Colon (tissue), 2 donors: ENCODE measurements at regions not wholly inside any gene's neighbourhood (a gene's known extent, or its start where the extent isn't known, plus 50 kb on each side); places are given as distances from the start of the nearest gene placed in this dataset.

ENCODE experiments used
- FAIRE-seq: peaks from 2 replicates; lab custom pipeline; 2012; peaks lifted over from hg19 to GRCh38; lab: Jason Lieb, UNC
- donor health status: control.
- donor health status: control.

DNA sequence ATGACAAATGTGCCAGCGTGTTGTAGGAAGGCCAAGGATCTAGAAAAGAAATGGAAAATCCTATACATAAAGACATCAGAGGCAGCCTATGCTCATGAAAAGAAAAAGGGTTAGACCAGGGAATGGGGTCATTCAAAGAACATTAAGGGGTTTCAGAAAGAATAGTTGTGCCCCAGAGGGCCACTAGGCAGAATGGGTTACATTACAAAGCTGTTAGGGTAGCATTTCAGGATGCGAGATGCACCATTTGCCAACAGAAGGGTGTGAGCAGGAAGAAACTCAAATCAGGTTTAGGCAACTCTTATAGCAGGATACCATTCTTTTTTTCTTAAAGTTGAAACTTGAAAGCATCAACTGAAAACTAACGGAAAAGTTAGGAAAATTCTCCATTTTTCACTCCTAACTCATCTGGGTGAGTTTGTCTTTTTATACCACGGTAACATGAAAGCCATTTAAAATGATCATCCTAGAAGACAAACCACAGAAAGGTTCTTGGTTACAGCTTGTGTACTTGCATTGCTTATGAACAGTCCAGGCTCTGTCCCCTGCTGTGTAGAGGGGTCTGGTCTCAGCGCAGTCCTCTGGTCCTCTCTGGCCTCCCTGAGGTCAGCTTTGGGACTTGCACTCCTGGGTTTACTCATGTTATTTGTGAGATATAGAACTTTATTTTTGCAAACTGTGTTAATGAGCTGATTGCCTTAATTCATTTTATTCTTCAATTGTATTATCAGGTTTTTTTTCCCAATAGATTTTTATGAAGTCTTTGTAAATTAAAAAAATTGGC, 209.1 kb downstream of the DACT1 start:
- peak; percentile 38 for FAIRE-seq

DNA sequence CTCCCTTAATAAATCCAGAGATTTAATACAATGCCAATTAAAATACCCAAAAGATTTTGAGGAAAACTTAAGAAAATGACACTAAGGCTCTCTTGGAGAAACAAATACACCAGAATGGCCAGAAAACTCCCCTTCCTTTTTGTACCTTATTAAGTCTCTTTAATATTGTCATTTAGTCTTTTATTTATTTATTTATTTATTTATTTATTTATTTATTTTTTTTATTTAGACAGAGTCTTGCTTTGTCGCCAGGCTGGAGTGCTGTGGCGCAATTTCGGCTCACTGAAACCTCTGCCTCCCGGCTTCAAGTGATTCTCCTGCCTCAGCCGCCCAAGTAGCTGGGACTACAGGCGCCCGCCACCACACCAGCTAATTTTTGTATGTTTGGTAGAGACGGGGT, 210.6 kb downstream of the DACT1 start:
- FAIRE-seq = no peak

DNA sequence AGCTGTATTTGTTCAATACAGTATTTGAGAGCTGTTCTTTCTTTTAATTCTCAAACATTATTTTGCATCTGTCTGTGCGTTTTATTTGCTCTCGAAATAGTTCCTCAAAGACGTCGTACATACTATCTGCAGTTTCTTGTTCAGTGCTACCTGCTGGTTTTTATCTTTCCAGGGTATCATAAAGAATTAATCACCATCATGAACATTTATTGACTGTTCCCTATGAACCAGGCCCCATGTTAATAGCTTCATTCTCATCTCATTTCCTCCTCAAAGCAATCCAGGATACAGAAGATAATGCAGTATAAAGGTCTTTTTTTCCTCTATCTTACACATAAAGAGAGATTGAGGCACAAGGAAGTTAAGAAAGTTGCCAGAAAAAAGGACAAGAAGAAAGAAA, 211.8 kb downstream of the DACT1 start:
- no peak for FAIRE-seq

DNA sequence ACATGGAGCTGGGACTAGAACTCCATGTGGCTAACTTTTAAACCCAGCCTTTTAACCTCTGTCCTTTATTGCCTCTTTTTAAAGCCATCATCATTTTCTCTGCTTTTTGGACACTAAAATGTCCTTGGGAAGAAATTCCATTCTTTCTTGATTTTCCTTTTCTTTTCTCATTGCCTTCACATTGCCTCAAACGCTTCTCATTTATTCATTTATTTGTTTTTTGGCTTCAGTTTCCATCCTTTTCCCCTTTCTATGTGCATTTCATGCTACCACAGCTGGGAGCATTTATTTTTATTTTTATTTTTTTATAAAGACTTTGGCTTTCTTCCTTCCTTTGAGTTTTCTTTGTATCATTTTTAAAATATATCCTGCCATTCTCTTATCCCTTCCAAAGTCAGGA, 212.2 kb downstream of the DACT1 start:
- no peak for FAIRE-seq

DNA sequence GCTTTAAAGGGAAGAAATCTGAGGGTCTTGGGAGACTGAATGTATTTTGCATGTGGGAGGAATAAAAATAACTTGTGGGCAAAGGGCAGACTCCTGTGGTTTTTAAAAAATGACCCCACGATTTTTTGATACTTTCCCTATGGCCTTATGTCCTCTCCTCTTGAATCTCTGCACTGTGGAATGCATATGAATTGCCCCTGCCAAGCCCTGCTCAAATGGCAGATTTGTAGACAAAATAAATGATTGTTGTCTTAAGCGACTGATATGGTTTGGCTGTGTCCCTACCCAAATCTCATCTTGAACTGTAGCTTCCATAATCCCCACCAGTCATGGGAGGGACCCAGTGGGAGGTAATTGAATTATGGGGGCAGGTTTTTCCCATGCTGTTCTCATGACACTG, 223.8 kb downstream of the DACT1 start:
- FAIRE-seq = no peak

DNA sequence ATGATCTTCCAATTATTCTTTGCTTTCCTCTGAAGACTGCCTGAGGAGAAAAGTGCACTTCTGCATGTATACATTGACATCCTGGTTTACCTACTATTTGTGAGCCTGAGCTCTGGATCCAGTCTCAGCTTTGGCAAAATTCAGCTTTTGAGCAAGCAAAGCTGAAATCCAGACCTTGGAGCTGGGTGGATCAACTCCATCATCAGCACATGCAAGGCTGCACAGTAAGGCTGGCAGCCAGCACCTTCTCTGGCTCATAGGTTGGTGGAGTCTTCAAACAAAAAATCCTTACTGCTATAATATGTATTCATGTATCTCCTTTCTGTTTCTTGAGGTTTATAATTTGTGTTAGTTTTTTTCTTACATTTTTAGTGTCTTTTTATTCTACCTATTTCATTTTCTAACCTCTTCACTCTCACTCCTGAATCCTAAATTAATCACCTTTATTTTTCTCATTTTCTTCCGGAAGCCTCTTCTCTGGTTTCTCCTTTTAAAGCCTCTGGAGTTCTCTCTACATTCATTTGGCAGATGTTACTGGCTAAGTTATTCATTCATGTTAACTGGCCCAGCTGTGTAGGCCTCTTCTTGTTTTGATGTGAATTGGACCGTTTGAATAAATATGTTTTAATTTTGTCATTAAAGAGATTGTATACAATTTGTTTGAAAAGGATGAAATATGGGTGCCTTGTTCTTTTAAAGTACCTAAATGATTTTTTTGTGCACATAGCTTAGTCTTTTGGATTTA, 224.8 kb downstream of the DACT1 start:
- no peak for FAIRE-seq

DNA sequence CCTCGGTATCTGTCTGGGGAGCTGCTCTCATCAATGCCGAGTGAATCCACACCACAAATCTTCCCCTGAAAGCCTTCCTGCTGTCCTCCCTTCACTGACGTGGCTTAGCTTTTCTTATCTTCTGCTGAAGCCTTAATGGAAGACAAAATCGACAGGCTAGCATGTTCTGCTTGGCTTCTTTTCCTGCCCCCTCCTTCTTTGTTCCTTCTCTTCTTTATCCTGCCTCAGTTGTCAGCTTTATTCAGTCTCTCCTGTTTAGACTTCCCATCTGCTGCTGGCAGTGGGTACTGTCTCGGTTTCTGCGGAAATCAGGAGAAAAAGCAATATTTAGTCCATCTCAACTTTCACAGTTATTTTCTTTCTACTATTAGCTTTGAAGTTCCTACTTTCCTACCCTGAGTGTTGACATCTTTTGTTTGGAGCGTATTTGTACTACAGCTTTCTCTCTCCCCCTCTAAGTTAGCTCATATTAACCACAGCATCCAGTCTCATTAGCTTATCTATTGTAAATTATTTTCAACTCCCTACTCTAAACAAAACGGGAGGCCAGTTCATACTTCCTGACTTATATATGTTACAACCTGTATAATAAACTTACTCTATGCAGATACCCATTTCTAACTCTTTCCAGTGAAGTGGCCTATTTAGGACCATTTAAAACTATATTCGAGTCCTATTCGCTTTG, 226.0 kb downstream of the DACT1 start:
- FAIRE-seq = no peak

DNA sequence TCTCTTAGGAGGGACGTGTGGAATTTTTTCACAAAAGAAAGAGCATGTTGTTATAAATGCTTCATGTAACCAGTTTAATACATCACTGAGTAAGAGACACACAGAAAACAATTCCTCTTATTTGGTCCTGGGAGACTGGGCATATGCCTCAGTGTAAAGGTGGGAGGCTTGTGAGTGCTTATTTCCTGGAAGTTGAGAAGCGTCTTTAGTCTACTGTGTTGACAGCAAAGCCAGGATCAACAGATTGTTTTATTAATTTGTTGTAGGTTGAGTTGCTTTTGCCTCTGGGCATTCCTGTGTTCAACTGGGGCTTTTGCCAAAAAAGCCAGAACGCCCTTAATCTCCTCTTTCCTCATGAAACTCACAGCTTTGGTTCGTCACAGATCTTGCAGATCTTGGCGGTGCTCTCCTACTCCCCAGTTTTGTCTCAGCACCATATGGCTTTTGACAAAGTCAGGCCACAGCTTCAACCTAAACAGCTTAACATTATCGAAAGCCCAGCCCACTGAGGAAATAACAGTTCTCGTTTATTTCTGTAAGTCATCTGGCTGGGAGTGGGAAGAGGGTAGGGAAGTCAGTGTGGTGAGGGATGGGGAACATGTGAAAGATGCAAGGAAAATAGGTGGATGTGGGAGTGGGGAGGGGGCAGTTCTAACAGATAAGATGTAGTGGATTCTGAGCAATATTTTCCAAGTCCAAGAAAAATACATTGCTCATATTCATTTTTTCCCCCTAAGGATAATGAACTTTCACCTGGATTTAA, 227.2 kb downstream of the DACT1 start:
- no peak for FAIRE-seq

DNA sequence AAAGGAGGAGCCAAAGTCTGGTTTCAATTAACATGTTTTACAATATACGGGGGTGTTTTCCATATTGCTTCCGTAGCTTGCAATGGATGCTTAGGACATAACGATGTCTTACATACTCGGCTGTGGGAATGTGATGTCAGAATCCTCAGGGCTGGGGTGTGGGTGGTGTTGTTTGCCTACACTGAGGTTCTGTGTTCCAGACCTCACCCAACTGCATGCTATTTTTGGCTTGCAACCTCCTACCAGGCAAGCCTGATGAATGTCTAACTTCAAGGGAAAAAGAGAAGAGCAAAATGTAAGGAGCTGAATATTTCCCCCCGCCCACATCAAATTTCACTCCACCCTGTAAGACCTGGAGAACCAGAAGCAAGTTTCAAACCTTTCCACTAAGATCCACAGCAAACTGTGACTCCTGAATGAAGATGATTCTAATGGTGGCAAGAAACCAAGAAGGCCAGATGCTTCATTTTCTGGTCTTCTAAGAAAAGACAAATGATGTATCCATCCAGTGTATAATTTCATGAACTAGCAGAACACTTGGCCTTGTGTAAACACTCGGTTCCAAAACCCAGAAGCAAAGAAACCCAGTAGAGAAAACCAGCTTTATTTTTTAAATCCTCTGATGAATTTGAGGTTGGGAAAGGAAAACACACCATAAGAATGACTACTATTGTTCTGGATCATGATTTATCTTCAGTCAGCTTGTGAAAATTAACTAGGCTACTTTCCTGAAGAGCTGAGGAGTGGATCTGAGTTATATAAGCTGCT, 227.9 kb downstream of the DACT1 start:
- no peak for FAIRE-seq

DNA sequence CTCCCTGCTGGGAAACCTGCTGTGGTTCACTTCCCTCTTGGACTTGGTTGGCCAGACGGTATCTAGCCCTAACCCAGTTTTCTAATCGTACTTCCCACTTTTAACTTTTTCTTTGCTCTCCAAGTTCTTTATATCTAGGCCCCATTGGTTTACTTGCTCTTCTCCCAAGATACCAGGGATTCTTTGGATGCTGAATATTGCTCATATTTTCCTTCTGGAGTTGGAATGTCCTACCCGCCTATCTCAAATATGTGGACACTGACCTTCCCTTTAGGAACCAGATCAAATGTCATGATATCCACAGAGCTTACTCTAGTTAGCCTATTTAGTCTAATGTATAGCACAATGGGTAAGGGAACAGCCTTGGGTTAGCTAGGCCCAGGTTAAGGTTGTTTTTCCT, 228.6 kb downstream of the DACT1 start:
- no peak for FAIRE-seq

DNA sequence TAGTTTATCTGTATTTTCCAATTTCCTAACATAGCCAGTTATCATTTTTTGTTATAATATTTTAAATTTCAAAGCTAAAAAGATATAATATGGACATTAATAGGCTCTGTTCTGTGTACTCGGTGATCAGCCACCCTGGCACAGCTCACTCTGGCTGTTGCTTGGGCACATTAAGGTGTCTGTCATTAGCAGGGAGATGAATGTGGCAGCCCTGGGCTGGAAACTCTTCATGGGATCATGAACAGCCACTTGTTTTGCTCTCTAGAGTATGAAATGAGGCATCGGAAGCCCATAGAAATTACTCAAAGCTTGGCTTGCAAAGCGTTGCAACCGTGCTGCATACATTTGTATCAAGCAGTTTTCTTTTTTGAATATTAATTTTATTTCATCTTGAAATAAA, 233.2 kb downstream of the DACT1 start:
- no peak for FAIRE-seq

DNA sequence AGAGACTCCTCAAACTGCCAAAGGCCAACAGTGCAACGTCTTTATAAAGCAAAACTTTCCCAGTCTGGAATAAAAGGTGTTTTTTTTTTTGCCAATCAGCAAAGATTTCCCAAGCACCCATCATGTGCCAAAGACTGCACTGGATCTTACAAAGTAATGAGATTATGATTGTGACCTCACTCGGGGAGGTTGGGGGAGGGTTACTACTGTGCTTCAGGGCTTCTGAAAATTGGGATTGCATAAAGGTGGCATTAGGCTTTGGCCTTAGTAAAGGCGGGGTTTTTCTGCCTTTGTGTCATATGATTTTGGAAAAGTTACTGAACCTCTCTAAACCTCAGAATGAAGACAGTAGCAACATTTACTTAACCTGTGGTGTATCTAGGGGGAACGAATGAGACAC, 233.8 kb downstream of the DACT1 start:
- no peak for FAIRE-seq

DNA sequence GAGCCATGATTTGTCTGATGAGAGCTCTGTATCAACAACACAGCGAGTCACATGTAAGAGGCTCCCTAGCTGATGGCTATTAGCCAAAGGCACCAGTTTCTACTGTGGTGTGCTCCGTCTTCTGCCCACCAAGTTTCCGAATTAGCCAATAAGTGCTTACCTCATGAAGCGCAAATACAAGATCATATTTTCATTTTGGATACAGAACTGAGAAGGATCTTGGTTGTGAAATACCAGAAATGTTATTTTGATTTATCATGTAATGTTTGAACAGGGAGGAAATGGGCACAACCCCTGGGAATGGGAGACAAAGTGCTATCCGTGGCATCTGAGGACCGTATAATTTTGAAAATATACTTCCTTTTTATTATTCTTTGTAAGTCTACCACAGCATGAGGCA, 234.3 kb downstream of the DACT1 start:
- no peak for FAIRE-seq

DNA sequence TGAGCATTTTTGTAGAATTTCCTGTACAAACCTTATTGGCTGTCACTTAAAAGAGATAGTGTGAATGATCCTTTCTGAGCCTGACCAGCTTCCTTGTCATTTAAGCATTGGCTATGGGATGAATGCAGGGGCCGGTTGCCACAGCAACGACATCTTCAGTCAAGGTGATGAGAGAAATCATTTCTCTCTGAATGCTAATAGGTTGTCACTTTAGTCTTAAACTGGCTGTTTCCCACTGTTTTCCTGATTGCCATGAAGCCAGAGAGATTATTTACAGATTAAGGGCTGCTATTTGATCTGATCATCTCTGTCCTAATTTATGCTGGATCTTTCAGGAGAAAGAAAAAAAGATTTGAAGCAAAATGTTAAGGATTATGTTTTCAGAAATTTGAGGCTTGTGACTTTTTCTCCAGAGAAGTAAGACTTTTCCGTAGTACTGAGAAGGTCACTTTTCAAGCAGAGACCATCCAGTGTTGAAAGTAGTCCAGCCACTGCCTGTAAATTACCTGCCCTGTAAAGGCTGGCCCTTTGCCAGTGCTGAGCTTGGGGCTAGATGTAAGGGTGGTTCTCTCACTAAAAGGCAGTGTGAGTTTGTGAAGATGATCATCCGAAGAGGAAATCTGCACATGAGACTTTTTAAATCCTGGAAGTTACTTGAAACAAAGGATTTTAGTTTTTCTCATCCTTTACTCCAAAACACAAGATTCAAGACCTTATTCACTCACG, 235.6 kb downstream of the DACT1 start:
- no peak for FAIRE-seq

DNA sequence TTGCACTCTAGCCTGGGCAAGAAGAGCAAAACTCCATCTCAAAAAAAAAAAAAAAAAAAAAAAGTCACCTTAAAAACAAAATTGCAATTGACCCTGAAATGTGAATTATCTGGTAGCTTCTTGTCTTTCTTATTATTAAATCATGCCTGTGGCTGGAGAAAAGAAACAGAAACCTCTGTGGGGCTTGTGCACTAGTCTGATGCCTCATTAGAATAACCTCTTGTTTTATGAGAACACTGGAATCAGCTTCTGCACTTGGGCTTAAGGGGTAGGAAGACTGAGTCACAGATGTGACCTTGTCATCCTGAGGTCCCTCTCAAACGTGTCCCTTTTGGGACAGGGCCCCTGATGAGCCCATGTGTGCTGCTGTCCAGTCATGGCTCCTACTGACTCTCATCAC, 237.9 kb downstream of the DACT1 start:
- FAIRE-seq = no peak

DNA sequence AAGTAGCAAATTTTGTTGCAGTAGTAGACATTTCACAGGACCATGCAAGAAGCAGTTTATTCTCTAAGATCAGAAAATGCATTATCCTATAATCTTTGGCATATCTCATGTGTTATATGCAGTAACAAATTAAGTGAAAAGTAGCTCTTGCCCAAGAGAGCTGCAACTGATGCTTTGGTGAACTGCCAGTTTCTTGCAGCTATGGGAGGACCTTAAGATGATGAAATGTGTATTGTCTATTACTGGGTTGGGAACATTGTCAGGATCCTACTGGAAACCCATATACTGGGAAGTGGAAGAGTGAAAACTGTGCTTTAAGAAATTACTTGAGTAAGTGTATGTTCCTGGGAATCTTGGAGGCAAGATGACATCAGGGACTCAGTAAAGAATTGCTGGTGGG, 238.8 kb downstream of the DACT1 start:
- no peak for FAIRE-seq

DNA sequence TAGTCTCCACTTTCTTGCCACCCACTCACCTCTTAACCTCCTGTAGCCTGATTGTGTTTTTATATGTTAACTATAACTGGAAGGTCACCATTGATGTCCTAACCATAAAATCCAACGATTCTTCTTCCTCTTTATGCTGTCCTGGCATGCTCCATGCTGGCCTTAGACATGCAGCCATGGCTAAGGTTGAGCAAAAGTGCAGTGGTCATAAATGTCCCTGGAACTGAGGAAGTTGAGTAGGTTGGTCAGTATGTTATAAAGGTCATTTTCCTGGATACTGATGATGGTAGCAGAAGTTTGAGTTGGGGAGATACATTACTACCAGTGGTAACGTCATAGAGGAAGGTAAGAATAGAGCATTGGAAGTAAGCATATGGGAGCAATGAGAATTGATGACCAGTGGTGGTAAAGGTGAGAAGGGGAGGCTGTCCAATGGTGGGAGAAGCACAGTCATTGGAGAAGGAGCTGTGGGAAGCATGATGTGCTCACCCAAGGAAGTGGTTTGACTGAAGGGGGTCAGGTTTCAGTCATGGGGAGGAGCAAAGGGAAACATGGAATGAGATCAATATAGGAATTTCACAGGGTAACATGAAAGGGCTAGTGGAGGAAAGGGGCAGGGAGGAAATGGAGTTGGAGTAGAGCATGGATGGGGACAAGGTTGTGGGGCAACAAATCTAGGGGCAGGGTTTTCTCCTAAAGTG, 240.8 kb downstream of the DACT1 start:
- no peak for FAIRE-seq

DNA sequence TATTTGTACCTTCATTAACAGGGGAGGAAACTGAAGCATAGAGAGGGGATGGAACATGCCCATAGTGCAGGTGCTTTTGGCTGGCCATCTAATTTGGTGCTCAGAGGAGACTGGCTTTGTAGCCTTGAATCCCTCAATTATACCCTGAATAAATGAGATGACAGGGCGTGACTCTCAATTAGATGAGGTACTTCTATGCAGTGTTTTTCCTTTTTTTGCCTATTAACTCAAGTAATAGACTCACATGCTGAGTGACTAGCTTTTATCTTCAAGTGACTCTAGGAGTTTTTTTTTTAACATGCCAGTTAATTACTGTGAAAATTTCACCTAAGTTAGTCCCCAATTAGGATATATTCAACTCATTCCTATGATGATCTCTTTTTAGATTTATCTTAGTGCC, 243.7 kb downstream of the DACT1 start:
- FAIRE-seq = no peak

DNA sequence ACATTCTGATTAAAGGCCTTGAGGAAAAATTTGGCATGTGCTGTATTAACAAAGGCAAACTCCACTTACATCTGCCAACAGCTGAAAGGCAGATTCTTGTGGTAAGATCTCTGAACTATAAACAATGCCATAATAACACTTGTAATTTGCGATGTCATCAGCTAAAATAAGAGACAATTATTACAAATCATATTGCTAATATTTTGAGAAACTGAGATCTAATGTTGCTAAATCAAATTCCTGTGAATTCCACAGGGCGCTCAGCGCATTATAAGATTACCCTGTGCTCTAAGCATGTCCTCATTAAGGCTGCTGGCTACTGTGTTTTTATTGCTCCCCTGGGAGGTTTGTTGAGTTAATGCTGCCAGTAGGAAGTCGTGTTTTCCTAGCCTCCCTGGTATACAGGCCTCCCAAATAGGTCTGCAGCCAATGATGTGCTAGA, 244.8 kb downstream of the DACT1 start:
- FAIRE-seq = no peak

DNA sequence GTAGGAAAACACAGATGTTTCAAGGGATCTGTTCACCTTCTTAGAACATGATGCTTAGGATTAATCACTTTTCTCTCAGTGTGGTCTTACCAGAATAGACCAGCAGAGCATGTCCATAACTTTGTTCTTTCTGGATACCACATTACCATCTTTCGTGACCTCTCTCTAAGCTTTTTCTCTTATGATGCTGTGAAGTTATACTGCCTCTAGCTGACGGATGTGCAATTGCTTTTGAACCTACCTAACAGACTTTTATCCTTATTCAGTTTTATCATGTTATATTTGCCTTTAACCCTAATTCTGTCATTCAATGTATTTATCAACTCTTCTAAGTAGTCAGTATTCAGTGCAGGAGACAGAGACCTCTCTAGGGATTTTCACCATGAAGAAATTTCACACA, 246.7 kb downstream of the DACT1 start:
- no peak for FAIRE-seq
